A549 (cell line): ENCODE measurements at regions not wholly inside any gene's neighbourhood (a gene's known extent, or its start where the extent isn't known, plus 50 kb on each side); places are given as distances from the start of the nearest gene placed in this dataset.

ENCODE experiments used
- ATOH8 ChIP-seq: fragments of 250-450 bp; sonication (Bioruptor Pico); IDR thresholded peaks from 2 replicates; pipeline ENCODE4 v1.5.0; 2020; ENCODE audit warnings: low read depth, mild to moderate bottlenecking, moderate library complexity
- CEBPB ChIP-seq, 2 experiments: fragments of >200 bp in 1 of 2; sonication (Bioruptor Twin) in 1 of 2; formaldehyde crosslinking in 1 of 2; IDR thresholded peaks; 2 replicates each; pipeline ENCODE4 v1.6.1; 2012 to 2016
- CTCF ChIP-seq: fragments of >200 bp; sonication (Bioruptor Twin); formaldehyde crosslinking; IDR thresholded peaks from 3 replicates; pipeline ENCODE4 v1.5.1; 2016
- EHMT2 ChIP-seq: fragments of 200-600 bp; sonication (generic); IDR thresholded peaks from 2 replicates; pipeline ENCODE4 v1.6.1; 2016; ENCODE audit warnings: antibody characterized with exemption, low read depth, mild to moderate bottlenecking, moderate library complexity
- EP300 ChIP-seq, 2 experiments: fragments of >200 bp; sonication (Bioruptor Twin); formaldehyde crosslinking; IDR thresholded peaks; 2 replicates in 1 of 2; 3 replicates in 1 of 2; pipeline ENCODE4 v1.6.1; 2016 to 2017
- ESRRA ChIP-seq: fragments of 150-350 bp; IDR thresholded peaks from 2 replicates; pipeline ENCODE4 v1.6.1; 2014; ENCODE audit warnings: mild to moderate bottlenecking, low read length, borderline replicate concordance
- HOXB13 ChIP-seq: fragments of 250-450 bp; sonication (Bioruptor Pico); IDR thresholded peaks from 2 replicates; pipeline ENCODE4 v1.5.0; 2020; ENCODE audit warnings: low read depth, mild to moderate bottlenecking, moderate library complexity
- MAFK ChIP-seq: fragments of 450-650 bp; IDR thresholded peaks from 2 replicates; pipeline ENCODE4 v1.6.1; 2014; ENCODE audit not compliant: partially characterized antibody
- POLR2A ChIP-seq: IDR thresholded peaks from 2 replicates; pipeline ENCODE4 v1.6.1; 2012; ENCODE audit warnings: mild to moderate bottlenecking, low read length
- RFX5 ChIP-seq: fragments of 450-650 bp; IDR thresholded peaks from 2 replicates; pipeline ENCODE4 v1.7.1; 2014; ENCODE audit warnings: antibody characterized with exemption, mild to moderate bottlenecking, moderate library complexity
- SMC3 ChIP-seq: fragments of >200 bp; sonication (Bioruptor Twin); formaldehyde crosslinking; IDR thresholded peaks from 3 replicates; pipeline ENCODE4 v1.6.1; 2018; ENCODE audit warnings: inconsistent platforms
- TFCP2L1 ChIP-seq: fragments of 250-450 bp; sonication (Bioruptor Pico); IDR thresholded peaks from 2 replicates; pipeline ENCODE4 v1.5.0; 2021; ENCODE audit warnings: mild to moderate bottlenecking
- ZFP36 ChIP-seq: fragments of 450-650 bp; IDR thresholded peaks from 2 replicates; pipeline ENCODE4 v1.6.1; 2014; ENCODE audit warnings: borderline replicate concordance; ENCODE audit not compliant: partially characterized antibody

GRCh38 chr16:66170989-66171388 lies 195.5 kb upstream of the CDH5 start:
- no peak for TF ChIP-seq EHMT2
- no peak for TF ChIP-seq CTCF
- no peak for TF ChIP-seq MAFK
- no peak for TF ChIP-seq HOXB13 (CRISPR knock-in tag)
- no peak for TF ChIP-seq EP300 (IDR thresholded peaks at IDR 0.05)
- TF ChIP-seq POLR2A: no peak
- TF ChIP-seq CEBPB (IDR thresholded peaks at IDR 0.05): no peak
- no peak for TF ChIP-seq TFCP2L1 (CRISPR knock-in tag)
- no peak for TF ChIP-seq RFX5
- no peak for TF ChIP-seq SMC3
- no peak for TF ChIP-seq ESRRA
- TF ChIP-seq ATOH8: no peak
- no peak for TF ChIP-seq ZFP36
